Testis (tissue), 2 donors: ENCODE measurements at regions not wholly inside any gene's neighbourhood (a gene's known extent, or its start where the extent isn't known, plus 50 kb on each side); places are given as distances from the start of the nearest gene placed in this dataset.

Experiments used
- DNase-seq: peaks from one replicate; pipeline ENCODE4 v3.0.0-alpha.2; 2019
- H3K27ac ChIP-seq, 2 donors: fragments of 200-600 bp; sonication (generic); one replicate each; pipeline ENCODE4 v1.5.1; 2019
- H3K27me3 ChIP-seq: fragments of 200-600 bp; sonication (generic); one replicate; pipeline ENCODE4 v1.5.1; 2019
- H3K36me3 ChIP-seq: fragments of 200-600 bp; sonication (generic); one replicate; pipeline ENCODE4 v1.5.1; 2017; ENCODE audit warnings: low read depth; ENCODE audit errors: missing control alignments
- H3K4me1 ChIP-seq: fragments of 200-600 bp; sonication (generic); one replicate; pipeline ENCODE4 v1.5.1; 2019
- H3K4me3 ChIP-seq, 2 donors: fragments of 200-600 bp; sonication (generic); one replicate each; pipeline ENCODE4 v1.5.1; 2017 to 2019
- H3K9me3 ChIP-seq: fragments of 200-600 bp; sonication (generic); one replicate; pipeline ENCODE4 v1.5.1; 2017
- POLR2A ChIP-seq: fragments of 450-650 bp; IDR thresholded peaks from one replicate; pipeline ENCODE4 v1.6.1; 2017; ENCODE audit warnings: antibody characterized with exemption, mild to moderate bottlenecking, moderate library complexity
- WGBS, 2 donors: methylation state at CpG; one replicate each; pipeline ENCODE4 v1.1.5; 2018; 5-methylcytosine and 5-hydroxymethylcytosine counted together
- intact Hi-C: fragments of 100-400 bp; cut with DNase I; formaldehyde crosslinking; loops from one replicate; pipeline ENCODE4 v1.15.1; 2023; ENCODE audit warnings: low total_unique reads
- TF ChIP-seq, protein P1 (sequence below), 3 experiments: fragments of 450-650 bp in 2 of 3; fragments of 200-600 bp in 1 of 3; sonication (generic) in 1 of 3; IDR thresholded peaks; one replicate each; pipeline ENCODE4 v1.5.1; 2016 to 2019; ENCODE audit warnings: antibody characterized with exemption in 3 of 3, mild to moderate bottlenecking in 2 of 3, moderate library complexity in 1 of 3

DNA sequence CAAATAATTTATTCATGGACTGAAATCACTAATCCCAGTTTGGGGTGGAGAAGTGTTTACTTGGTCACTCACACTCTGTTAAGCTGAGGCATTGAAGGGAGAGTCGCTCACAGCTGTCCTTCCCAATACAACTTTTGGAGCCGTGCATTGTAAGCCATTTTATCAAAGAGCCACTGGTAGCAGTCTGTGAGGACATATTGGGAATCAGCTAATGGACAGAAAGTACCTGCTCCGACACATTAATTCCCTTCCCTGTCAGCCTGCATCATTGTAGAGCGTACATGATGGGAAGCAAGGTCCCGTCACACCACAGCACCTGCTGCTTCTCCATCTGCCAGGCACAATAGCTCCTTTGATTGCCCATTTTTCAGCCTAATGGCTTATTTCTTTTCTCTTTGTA is 643.2 kb downstream of the SQOR start:
- no peak overlapping the region for H3K4me3 ChIP-seq
- no peaks in the 10 kb centered on the region for H3K36me3 ChIP-seq
- H3K27ac ChIP-seq = no peak overlapping the region
- intact Hi-C loops = no loop called here
- no peak for DNase-seq
- no peaks in the 10 kb centered on the region for H3K27me3 ChIP-seq
- no peaks in the 10 kb centered on the region for H3K4me1 ChIP-seq
- H3K9me3 ChIP-seq = no peaks in the 10 kb centered on the region
- 96 to 99% methylated on average over 5 of the region's 5 CpGs for WGBS, 2 donors
- TF ChIP-seq, protein P1, sequence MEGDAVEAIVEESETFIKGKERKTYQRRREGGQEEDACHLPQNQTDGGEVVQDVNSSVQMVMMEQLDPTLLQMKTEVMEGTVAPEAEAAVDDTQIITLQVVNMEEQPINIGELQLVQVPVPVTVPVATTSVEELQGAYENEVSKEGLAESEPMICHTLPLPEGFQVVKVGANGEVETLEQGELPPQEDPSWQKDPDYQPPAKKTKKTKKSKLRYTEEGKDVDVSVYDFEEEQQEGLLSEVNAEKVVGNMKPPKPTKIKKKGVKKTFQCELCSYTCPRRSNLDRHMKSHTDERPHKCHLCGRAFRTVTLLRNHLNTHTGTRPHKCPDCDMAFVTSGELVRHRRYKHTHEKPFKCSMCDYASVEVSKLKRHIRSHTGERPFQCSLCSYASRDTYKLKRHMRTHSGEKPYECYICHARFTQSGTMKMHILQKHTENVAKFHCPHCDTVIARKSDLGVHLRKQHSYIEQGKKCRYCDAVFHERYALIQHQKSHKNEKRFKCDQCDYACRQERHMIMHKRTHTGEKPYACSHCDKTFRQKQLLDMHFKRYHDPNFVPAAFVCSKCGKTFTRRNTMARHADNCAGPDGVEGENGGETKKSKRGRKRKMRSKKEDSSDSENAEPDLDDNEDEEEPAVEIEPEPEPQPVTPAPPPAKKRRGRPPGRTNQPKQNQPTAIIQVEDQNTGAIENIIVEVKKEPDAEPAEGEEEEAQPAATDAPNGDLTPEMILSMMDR (IDR thresholded peaks at IDR 0.05) = no peak
- no peak for TF ChIP-seq POLR2A

DNA sequence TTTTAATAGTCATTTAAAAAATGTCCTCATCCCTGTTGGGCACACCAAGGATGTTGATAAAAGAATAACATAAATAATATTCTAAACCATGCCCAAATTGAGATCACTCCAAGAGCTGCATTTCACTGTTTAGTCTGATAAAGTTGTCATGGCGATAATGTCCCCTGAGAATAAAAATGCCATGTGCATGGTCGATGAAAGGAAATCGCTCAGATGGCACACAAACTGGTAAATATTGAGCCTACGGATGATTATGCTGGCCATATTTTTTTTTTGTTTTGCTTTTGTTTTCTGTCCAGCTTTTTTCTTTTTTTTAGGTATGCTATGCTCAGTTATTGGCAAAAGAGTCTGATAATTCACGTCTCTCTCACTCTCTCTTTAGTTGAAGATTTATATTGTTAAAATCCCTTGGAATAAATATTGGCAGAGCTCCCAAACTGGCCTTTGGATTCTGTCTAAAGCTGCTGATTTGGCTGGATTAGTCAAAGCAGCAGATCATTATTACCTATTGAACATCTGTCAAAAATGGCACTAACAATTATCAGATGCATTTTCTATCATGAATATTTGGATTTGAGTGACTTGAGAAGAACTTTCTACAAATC is 643.8 kb downstream of the SQOR start:
- H3K9me3 ChIP-seq = no peaks in the 10 kb centered on the region
- H3K36me3 ChIP-seq = no peaks in the 10 kb centered on the region
- WGBS, 2 donors = 80 to 81% methylated on average over 5 of the region's 5 CpGs
- H3K27me3 ChIP-seq = no peaks in the 10 kb centered on the region
- TF ChIP-seq, protein P1 (IDR thresholded peaks at IDR 0.05) = no peak
- TF ChIP-seq POLR2A = no peak
- no peaks in the 10 kb centered on the region for H3K4me1 ChIP-seq
- no peak overlapping the region for H3K27ac ChIP-seq
- no peak for DNase-seq
- intact Hi-C loops = no loop called here
- no peak overlapping the region for H3K4me3 ChIP-seq

DNA sequence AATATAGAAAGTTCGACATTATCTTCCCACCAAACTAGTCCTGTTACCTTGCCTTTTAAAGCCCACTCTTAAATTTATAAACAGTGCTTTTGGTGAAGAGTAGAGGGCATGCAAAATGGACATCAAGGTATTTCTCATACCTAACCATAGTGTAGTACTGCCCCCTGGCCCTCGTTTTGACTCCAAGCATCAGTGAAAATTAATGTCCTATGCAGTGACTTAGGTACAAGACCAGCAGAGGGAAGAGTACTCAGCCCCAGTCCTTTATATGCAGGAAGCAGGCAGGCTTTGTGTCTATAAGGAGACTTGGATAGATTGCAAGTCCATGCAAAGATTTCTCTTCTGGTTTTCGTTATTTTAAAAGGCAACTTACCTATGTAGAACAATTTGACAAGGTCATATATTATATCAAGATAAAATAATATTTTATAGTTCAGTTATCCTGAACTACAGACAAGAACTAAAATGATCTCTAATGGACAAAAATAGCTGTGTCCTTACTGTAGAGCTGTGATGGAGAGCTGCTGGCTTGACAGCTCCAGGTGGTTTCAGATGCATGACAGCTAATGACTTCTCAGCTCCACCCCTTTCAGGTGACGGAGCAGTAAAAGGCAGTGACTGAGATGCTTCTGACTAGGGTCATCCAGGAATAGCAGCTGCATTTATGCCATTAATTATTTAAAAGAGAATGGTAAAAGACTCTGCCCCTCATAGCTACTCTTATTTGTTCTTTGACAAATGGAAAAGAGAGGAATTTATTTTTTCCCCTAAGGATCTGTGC is 646.1 kb downstream of the SQOR start:
- Histone ChIP-seq H3K4me3 (no peak overlapping the region), H3K4me1 (no peaks in the 10 kb centered on the region), H3K27me3 (no peaks in the 10 kb centered on the region), H3K27ac (no peak overlapping the region), H3K9me3 (no peaks in the 10 kb centered on the region), H3K36me3 (no peaks in the 10 kb centered on the region)
- TF ChIP-seq POLR2A = no peak
- TF ChIP-seq, protein P1 (IDR thresholded peaks at IDR 0.05) = no peak
- no peak for DNase-seq
- intact Hi-C loops = no loop called here
- WGBS, 2 donors = 64 to 65% methylated on average over 4 of the region's 4 CpGs

DNA sequence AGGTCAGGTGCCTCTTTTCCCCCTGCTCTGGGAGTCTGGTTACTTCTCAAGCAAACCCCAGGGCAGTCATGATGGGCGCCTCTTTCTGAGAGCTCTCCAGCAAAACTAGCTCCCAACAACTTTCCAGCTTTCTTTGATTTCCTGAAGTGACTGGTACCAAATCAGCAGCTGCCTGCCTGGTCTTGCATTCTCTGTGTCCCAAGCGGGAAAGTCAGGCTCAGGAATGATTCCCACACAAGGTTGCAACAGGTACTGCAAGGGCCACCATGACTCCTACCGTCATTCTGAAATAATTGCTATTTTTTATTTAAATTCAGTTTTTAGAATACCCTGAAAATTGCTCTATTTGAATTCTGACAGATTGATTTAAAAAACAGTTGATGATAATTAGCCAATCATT is 658.7 kb downstream of the SQOR start:
- Histone ChIP-seq H3K4me3 (no peak overlapping the region), H3K9me3 (no peaks in the 10 kb centered on the region), H3K27me3 (no peaks in the 10 kb centered on the region), H3K4me1 (no peaks in the 10 kb centered on the region), H3K36me3 (no peaks in the 10 kb centered on the region), H3K27ac (no peak overlapping the region)
- TF ChIP-seq, protein P1 (IDR thresholded peaks at IDR 0.05) = no peak
- no peak for TF ChIP-seq POLR2A
- intact Hi-C loops = no loop called here
- WGBS, 2 donors = 86 to 88% methylated on average over 3 of the region's 3 CpGs
- DNase-seq = no peak

DNA sequence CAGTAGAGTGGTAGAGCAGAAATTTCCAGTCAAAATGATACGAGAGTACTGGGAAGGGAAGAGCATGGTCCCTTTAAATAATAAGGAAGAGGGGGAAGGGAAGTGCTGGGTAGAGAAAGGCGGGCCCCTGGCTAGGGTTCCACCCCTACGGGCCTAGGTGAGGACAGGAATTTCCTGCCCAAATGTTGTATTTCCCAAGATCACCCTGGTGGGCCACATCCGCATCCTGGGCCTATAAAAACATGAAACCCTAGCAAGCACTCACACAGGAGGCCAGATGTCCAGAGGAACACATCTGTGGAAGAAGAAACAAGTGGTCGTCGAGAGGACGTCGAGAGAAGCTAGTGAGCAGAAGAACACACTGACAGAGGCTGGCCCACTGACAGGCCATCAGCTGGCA is 661.2 kb downstream of the SQOR start:
- intact Hi-C loops = no loop called here
- 73 to 81% methylated on average over 8 of the region's 8 CpGs for WGBS, 2 donors

More for the DNA sequence above, 661.2 kb downstream of the SQOR start:
- no peak for TF ChIP-seq POLR2A
- TF ChIP-seq, protein P1 (IDR thresholded peaks at IDR 0.05) = no peak
- H3K4me1 ChIP-seq = no peaks in the 10 kb centered on the region
- H3K27me3 ChIP-seq = no peaks in the 10 kb centered on the region
- no peak overlapping the region for H3K4me3 ChIP-seq
- no peak for DNase-seq
- H3K9me3 ChIP-seq = no peaks in the 10 kb centered on the region
- H3K36me3 ChIP-seq = no peaks in the 10 kb centered on the region
- no peak overlapping the region for H3K27ac ChIP-seq
